HG02981 (cell line): ENCODE measurements at regions not wholly inside any gene's neighbourhood (a gene's known extent, or its start where the extent isn't known, plus 50 kb on each side); places are given as distances from the start of the nearest gene placed in this dataset.

Experiments
- ATAC-seq: cut with Tn5 transposase; IDR thresholded peaks from one replicate; pipeline ENCODE4 v1.9.1; 2021; ENCODE audit warnings: mild to moderate bottlenecking, moderate library complexity; ENCODE audit not compliant: unreplicated experiment

DNA sequence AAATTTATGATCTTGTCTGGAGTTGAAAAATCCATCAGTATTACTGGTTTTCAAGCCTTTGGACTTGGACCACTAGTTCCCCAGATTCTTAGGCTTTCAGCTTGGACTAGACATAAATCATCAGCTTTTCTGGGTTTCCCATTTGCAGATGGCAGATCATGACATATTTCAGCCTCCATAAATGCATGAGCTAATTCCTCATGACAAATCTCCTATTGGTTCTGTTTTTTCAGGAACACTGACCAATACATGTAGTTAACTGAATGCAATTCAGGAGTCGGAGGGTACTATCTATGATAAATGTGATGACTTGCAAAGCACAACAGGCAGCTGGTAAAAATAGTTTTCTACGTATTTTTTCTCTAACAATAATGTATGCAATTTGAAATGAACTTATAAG, 635.6 kb downstream of the TRAM1L1 start:
- ATAC-seq, result no peak

DNA sequence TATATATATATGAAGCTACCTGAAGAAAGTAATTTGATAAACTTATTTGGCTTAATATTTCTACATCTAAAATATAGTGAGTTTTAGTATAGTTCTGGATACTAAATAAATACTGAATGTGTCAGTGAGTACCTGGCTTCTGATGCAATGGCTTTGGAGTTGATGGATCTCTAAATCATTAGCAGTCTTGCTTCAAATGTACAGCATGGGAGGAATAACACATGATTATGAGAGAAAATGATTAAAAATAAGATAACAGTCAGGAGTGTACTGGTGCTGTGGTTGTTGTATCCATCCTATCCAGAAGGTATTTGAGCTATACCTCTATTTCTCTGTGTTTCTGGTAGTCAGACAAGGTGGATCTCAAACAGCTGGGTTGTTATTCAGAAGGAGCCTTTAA, 641.3 kb downstream of the TRAM1L1 start:
- no peak for ATAC-seq

DNA sequence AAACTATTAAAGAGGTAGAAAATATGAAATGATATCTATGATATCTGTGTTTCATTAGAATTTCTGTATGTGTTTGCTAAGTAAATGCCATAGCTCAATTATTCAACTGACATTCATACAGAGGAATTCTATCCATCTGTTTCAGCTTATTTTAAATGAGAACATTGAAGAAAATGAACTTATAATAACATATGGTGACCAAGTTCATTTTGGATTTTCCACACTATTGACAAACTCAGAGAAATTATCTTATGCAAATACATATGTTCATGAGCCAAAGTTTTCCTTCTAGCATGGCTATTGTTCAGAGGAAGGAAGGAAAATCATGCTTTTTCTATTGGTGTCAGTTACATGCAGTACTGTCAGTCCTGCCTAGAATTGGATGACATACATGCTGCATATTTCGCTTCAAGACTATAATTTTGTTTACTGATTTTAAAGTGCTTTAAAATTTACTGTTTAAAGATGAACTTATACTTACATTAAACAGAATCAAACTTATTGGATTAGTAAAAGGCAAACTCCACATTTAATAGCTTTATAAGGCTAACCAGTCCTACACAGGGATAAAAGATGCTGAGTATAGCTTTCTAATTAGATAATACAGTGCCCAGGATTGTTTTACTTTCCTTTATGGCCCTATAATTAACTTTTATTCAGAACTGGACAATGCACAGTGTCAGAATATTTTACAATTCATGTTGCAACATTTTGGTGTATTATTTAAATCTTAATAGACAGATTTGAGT, 646.2 kb downstream of the TRAM1L1 start:
- no peak for ATAC-seq

DNA sequence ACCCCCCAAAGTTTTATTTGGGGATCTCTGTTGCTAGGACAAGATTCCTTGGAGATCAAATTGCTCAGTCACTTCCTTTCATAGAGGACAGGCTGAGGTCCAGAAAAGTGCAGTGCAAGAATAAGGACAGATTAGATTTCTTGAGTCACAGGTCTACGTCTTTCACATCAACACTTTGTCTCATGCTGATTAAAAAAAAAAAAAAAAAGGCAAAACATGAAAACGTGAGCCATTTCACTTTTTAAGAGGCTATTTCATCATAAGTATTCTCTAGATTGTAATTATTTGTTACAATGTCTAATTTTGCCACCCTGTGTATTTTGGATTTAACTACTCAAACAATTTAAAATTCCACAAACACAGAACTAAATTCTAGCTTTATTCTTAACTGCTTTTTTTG, 647.0 kb downstream of the TRAM1L1 start:
- no peak for ATAC-seq

DNA sequence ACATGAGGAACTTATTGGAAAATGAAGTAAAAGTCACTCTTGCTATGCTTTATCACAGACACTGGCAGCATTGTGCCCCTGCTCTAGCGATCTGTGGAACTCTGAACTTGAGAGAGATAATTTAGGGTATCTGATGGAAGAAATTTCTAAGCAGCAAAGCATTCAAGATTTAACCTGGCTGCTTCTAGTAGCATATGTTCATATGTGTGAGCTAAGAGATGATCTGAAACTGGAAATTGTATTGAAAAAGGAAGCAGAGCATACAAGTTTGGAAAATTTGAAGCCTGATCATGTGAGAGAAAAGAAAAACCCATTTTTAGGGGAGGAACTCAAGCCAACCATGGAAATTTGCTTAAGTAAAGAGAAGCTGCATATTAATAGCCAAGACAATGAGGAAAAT, 657.7 kb downstream of the TRAM1L1 start:
- ATAC-seq, result no peak

DNA sequence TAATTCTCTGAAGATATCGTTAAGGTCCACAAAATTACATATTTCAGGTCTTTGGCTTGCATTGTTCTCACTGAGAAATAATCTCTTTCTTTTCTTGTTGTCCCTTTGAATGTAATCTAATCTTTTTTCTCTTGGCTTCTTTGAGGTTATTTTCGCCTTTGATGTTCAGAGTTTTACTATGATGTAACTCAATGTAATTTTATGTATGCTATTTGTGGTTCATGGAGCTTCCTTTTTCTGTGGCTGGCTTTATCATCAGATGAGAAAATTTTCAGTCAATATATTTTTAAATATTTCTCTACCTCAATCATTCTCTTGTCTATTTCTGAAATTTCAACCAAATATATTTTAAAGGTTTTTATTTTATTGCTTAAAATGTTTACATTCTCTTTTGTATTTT, 672.2 kb downstream of the TRAM1L1 start:
- ATAC-seq, result no peak

DNA sequence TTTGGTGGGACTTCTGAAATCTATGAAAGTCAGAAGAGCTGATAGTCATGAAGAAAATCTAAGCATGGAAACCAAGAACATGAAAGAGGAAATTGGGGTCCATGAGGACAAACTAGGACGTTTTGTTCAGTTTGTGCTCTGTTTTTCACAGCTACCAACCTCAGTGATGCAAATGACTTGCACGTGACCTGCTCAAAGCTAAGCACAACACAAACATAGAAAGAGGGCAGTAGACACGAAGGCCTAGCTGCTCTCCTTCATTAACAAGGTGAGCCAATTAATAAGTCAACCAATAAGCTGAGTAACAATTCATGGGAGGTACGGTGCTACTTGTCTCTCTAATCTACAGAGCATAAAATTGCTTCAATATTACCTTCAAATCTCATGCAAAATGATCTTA, 684.1 kb downstream of the TRAM1L1 start:
- no peak for ATAC-seq

DNA sequence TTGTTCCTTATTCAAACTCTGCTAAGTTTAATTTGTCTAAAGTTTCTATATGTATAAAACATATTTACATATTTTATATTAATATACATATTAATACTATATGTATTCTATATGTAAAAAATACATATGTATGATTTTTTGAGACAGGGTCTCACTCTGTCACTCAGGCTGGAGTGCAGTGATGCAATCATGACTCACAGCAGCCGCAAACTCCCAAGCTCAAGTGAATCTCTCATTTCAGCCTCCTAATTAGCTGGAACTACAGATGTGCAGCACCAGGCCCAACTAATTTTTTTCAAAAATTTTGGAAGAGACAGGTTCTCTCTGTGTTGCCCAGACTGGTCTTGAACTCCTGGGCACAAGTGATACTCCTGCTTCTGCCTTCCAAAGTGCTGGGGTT, 684.9 kb downstream of the TRAM1L1 start:
- no peak for ATAC-seq

DNA sequence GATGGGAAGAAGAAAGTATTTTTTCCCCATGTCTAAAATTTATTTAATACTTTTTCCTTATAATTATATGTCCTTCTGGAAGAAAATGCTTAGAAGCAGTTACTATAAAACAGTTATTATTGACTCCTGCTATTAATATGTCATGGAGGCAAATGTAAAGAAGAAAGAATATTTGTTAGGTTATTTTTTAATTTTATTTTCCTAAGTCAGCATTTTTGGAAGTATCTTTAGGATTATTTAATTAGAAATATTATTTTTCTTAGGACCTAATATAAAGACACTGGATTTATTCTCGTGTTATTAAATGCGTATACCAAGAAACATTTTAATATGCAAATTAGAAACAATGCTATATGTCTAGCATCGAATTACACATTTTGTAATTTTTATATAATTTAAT, 687.7 kb downstream of the TRAM1L1 start:
- no peak for ATAC-seq

DNA sequence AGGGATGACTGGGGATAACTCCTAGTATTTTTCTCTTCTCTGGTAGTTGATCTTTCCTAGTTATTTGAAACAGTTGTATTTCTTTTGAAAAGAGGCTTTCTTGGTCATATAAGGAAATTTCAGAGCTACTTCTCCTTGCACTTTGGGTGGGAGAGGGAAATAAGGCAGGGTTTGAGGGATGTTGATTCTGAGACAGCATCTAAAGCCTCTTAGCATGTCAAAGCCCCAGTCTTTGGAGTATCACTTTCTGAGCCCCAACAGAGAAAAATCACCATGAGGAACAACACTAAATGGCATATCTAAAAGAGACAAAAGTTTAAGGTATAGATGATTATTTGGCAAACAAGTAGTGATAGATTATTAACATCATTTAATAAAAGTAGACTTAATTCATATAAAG, 688.1 kb downstream of the TRAM1L1 start:
- ATAC-seq, result no peak

DNA sequence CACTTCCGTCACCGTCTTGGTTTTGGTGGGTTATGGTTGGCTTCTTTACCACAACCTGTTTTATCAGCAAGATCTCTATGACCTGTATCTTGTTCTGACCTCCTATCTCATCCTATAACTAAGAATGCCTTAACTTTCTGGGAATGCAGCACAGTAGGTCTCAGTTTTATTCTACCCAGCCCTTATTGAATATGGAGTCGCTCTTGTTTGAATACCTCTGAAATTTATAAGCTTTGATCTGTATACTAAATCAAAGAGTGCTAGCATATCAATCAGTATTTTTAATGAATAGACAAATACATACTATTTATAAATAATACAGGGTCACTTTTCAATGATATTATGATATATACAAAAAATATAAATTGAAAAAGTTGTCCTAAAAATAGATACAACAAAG, 690.0 kb downstream of the TRAM1L1 start:
- no peak for ATAC-seq

DNA sequence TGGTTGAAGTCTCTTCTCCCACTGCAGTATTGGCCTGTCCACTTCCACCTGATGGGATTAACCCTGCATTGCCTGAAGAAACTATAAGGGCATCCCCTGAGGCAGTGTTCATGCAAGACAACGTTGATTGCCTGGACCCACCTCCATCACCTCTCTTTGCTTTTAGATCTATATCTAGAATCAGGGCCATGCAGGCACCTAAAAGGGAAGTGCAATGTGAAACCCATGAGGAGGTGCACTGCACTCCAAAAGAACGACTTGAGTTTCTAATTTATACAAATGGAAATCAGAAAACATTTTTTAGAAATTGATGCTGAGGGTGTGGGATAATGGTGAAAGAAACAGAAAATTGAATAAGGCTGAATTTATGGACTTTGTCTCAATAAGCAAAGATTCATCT, 694.4 kb downstream of the TRAM1L1 start:
- ATAC-seq, result no peak

DNA sequence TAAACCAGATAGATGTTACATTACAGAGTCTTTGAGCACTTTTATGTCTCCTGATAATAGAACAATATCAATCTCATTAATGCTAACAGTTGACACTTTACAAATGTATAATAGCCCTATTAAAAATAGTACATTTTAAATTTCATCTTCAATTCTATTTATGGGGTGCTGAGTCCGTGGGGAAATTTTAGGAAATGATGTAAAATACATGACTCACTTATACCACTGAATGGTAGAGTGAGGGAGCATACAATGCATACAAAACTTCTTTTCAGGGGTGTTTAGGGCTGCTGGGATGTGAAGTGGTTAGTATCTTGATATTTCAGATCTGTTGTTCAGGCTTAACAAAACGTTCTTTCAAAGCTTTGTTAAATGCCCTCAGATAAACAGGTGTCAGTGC, 696.2 kb downstream of the TRAM1L1 start:
- ATAC-seq, result no peak

DNA sequence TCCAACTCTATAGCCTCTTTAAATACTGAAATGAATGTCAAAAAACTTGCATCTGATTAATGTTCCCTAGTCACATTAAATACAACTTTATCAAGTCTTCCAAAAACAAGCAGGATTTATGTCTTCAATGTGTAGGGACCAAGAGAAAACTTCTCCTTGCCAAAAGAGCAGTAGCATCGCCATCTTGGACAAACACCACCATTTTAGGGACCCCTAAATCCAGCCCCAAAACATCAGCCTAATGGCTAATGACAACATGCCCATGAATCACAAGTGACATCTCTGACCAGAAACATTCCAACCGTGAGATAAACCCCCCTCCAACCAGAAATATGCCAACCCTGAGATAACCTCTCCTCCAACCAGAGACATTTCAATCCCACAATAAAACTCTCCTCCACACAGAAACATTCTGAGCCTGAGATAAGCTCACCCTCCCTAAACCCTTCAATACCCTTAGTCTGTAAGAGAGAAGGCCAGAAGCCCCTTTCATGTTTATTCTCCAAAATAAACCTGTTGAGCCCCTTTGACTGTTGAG, 697.4 kb downstream of the TRAM1L1 start:
- ATAC-seq, result no peak

DNA sequence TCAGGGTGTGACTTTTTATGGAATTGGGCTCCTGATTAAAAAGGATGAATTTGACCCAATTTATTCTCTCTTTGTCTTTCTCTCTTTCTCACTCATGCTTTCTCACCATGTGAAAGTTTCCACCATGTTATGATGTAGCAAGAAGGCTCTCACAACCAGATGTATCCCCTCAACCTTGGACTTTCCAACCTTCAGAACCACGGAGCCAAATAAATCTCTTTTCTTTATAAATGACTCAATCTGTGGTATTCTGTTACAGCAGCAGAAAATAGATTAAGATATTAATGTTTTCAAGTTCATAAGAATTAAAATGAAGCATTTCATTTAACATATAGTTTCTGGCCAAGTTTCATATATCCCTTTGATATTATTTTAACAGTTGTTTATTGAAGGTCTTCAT, 698.5 kb downstream of the TRAM1L1 start:
- ATAC-seq, result no peak

DNA sequence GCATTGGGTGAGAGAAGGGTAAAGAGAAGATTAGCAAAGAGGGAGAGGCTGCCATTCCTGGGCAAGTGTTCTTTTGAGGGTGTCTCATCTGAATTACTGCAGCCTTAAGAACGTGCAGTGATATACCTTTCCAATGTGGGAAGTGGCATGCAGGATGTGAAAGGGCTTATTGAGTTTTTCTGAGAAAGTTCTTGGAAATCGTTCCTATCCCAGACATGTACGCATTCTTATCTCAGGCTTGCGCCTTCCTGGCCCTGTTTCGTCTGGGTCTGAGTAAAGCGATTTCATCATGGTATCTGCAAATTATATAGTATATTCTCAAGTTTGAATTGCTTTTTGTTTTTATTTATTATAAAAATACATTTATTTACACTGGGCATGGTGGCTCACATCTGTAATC, 699.8 kb downstream of the TRAM1L1 start:
- no peak for ATAC-seq

DNA sequence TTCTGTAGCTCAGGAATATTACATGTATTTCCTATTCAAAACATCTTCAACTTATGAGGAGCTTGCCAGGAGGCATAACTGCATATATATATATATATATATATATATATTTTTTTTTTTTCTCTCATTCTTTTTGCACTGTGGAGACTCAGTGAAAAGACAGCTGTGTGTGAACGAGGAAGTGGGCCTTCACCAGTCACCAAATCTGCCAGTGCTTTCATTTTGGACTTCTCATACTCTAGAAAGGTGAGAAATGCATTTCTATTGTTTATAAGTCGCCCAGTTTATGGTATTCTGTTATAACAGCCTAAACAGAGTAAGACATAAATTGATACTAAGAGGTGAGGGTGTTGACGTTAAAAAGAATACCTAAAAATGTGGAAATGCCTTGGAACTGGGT, 710.6 kb downstream of the TRAM1L1 start:
- ATAC-seq, result no peak

DNA sequence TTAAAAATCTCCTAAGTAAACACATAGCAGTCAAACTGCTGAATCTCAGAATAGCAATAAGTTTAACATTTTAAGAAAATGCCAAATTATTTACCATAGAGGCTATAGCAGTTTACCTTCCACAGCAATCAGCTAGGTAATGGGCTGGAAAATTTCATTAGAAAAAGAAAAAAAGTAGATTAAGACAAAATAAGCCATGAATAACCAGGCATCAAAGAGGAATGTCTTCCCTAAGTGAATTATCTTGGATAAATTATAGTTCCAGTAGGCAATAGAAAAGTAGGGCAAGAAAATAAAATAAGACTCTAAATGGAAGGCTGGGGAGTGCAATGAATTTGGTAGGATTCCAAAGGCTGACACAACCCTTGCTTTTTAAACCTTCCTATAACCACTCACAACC, 722.8 kb downstream of the TRAM1L1 start:
- ATAC-seq, result no peak

DNA sequence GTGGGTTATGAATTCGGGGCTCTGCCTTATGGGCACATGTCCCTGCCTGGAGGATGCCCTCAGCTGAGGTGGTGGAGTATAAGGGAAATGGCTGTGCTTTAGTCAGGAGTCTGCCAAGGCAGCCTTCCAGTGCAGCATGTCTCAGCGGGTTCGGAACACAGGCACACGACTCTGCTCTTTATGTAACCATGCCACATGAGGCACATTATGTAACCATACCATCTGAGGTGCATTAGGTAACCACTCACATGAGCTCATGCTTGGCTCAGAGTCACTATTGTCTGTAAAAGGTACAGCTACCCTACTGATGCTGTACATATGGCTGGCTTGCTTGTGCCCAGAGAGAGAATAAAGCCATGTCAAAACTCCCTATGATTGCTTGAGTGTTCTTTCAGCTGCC, 723.6 kb downstream of the TRAM1L1 start:
- ATAC-seq, result no peak

DNA sequence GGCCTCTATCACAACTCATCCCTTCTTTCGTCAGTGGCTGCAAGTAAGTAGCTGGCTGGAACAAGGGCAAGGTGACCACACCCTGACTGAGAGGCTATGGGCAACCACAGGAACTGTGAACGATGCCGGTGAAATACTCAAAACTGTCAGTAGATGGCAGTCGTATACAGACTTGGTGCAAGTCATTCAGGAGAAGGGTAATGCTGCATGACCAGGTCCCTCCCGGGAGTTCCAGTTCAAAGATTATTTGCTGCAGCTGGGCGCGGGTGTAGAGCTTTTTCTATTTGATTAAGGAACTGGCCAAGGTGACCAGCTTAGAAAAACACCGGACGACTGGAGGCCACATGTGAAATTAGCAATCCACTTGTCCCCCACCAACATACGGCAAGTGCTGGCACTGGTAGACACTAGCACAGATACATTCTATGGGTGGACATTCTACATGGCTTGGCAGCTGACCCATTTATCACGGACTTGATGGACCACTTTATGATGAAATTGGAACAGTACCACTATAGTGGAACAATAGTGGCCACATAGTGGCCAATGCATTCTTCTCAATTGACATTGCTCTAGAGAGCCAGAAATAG, 726.6 kb downstream of the TRAM1L1 start:
- peak; percentile 98 for ATAC-seq

DNA sequence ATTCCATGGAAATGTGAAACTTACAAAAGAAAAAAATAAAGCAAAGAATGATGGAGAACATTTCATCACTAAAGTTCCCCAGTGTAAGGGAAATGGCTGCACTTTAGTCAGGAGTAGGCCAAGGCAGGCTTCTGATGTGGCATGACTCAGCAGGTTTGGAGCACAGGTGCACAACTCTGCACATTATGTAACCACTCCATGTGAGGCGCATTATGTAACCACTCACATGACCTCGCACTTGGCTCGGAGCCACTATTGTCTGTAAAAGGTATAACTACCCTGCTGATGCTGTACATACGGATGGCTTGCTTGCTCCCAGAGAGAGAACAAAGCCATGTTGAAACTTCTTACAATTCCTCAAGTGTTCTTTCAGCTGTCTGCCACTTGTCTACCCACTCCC, 727.6 kb downstream of the TRAM1L1 start:
- ATAC-seq, result no peak

DNA sequence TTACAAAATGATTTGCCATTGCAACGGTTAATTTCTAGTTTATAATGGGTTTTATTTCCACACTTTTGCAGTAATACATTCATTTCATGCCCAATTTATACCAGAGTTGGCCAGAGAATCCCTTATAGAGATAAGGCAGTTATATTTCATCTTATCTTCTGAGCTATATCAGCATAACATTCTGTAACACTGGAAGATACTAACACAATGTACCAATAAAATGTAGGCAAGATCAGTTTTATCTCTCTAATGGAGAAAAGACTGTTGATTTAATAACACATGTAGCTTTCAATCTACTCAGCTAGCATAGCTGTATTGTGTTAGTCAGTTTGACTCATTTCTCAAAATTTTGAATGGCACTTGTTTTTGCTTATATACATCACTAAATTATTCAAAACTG, 738.6 kb downstream of the TRAM1L1 start:
- no peak for ATAC-seq

DNA sequence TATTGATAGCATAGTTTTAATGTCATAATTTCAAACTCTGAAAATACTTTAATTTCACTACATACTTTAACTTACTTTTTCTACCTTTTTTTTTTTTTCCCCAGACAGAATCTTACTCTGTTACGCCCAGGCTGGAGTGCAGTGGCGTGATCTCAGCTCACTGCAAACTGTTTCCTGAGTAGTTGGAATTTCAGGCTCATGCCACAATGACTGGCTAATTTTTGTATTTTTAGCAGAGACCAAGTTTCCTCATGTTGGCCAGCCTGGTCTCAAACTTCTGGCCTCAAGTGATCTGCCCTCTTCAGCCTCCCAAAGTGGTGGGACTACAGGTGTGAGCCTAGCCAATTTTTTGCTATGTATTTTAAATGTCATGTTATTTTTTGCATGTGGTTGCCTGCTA, 741.6 kb downstream of the TRAM1L1 start:
- ATAC-seq, result no peak
